WTC11 (cell line): ENCODE measurements at regions not wholly inside any gene's neighbourhood (a gene's known extent, or its start where the extent isn't known, plus 50 kb on each side); places are given as distances from the start of the nearest gene placed in this dataset.

Experiments
- ATF2 ChIP-seq: sonication (generic); formaldehyde crosslinking; IDR thresholded peaks from 2 replicates; pipeline ENCODE4 v1.8.1; 2022; ENCODE audit warnings: low read depth, missing genetic modification reagents, borderline replicate concordance
- CREM ChIP-seq: sonication (generic); formaldehyde crosslinking; IDR thresholded peaks from 2 replicates; pipeline ENCODE4 v1.8.1; 2022; ENCODE audit warnings: mild to moderate bottlenecking, missing genetic modification reagents, moderate library complexity
- CTCF ChIP-seq: fragments of 200-600 bp; IDR thresholded peaks from 2 replicates; pipeline ENCODE4 v1.8.0; 2022; ENCODE audit warnings: antibody characterized with exemption

- no peak for TF ChIP-seq CREM (CRISPR knock-in tag)
- TF ChIP-seq ATF2 (CRISPR knock-in tag): no peak
- TF ChIP-seq CTCF: no peak
Measured at GRCh38 chr6:140809694-140810101, 1323.0 kb upstream of the GJE1 start.
